ENCODE measurements at regions not wholly inside any gene's neighbourhood (a gene's known extent, or its start where the extent isn't known, plus 50 kb on each side); places are given as distances from the start of the nearest gene placed in this dataset.
"Not testable (repeated sequence)": the region's sequence is repeated elsewhere in the genome, so short reads cannot be mapped to it uniquely, and the experiment has no call there.

DNA sequence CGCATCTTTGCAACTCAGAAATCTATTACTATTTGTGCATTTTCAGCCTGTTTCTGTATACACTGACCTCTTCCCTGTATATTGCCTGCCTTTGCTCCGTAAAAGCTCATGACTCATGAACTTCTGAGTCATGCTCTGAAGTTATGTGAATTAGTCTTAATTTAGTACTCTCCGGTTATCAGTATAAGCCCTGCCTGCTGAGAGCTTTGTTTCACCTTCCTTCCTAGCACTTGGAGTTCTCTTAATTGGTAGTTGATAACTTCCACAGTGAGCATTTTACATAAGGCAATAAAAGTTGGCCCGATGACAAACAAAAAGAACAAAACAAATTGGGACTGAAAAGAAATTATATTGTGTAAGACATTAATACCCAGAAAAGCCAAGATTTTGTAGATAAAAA, 231.4 kb downstream of the GJA1 start:
- DNase-seq (ENCODE audit: extremely low read depth in 1 of 11, low read depth in 9 of 11, low spot score in 4 of 11) = no peak

DNA sequence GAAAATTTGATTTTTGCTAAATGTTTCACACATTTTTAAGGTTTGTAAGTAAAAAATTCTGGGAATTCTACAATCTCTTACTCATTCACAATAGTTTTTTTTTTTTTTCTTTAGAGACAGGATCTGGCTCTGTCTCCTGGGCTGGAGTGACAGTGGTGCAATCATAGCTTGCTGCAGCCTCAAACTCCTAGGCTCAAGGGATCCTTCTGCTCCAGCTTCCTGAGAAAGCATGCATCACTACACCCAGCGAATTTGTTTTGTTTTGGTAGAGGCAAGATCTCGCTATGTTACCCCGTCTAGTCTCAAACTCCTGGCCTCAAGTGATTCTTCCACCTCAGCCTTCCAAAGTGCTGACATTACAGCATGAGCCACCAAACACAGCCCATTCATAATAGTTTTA, 232.8 kb downstream of the GJA1 start:
- DNase-seq (ENCODE audit: extremely low read depth in 1 of 11, low read depth in 9 of 11, low spot score in 4 of 11) = no peak

GRCh38 chr6:121670511-121670910, 235.1 kb downstream of the GJA1 start:
- no peak for DNase-seq (ENCODE audit: extremely low read depth in 1 of 11, low read depth in 9 of 11, low spot score in 4 of 11)

GRCh38 chr6:121677571-121677970, 242.1 kb downstream of the GJA1 start:
- DNase-seq (ENCODE audit: extremely low read depth in 1 of 11, low read depth in 9 of 11, low spot score in 4 of 11) = no peak

- no peak for DNase-seq (ENCODE audit: extremely low read depth in 1 of 11, low read depth in 9 of 11, low spot score in 4 of 11)
These were observed 242.8 kb downstream of the GJA1 start for GRCh38 chr6:121678245-121678644.

GRCh38 chr6:121680058-121680457, 244.6 kb downstream of the GJA1 start:
- DNase-seq (ENCODE audit: extremely low read depth in 1 of 11, low read depth in 9 of 11, low spot score in 4 of 11) = no peak

DNA sequence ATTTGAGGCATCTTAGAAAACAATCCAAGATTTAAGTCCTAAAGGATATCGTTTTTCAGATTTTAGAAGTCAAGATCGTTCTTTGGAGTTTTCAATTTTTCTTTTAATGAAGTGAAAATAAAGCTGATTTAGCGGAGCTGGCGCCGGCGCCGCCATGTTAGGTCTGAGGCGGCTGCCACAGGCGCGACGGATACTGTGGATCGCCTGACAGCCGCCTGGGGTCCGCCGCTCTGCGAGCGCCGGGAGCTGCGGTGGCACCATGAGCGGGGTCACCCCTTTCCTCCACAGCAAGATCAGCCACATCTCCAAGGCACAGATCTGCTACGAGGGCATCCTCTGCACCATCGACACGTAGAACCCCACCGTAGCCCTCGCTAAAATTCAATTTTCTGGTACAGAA, 247.2 kb downstream of the GJA1 start:
- DNase-seq (ENCODE audit: extremely low read depth in 1 of 11, low read depth in 9 of 11, low spot score in 4 of 11) = no peak

GRCh38 chr6:121685806-121686205, 250.4 kb downstream of the GJA1 start:
- not testable (repeated sequence) for DNase-seq (ENCODE audit: extremely low read depth in 1 of 11, low read depth in 9 of 11, low spot score in 4 of 11)

DNA sequence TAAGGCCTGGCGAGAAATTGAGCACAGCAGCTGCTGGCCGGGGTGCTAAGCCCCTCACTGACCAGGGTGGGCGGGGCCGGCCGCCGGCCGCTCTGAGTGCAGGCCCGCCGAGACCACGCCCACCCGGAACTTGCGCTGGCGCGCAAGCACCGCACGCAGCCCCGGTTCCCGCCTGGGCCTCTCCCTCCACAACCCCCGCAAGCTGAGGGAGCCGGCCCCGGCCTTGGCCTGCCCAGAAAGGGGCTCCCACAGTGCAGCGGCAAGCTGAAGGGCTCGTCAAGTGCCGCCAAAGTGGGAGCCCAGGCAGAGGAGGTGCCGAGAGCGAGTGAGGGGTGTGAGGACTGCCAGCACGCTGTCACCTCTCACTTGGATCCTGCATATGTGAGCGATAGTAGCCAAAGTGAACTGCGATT, 251.2 kb downstream of the GJA1 start:
- DNase-seq (ENCODE audit: extremely low read depth in 1 of 11, low read depth in 9 of 11, low spot score in 4 of 11) = no peak

- DNase-seq (ENCODE audit: extremely low read depth in 1 of 11, low read depth in 9 of 11, low spot score in 4 of 11) = no peak
These were observed 253.5 kb downstream of the GJA1 start for GRCh38 chr6:121688974-121689373.

DNA sequence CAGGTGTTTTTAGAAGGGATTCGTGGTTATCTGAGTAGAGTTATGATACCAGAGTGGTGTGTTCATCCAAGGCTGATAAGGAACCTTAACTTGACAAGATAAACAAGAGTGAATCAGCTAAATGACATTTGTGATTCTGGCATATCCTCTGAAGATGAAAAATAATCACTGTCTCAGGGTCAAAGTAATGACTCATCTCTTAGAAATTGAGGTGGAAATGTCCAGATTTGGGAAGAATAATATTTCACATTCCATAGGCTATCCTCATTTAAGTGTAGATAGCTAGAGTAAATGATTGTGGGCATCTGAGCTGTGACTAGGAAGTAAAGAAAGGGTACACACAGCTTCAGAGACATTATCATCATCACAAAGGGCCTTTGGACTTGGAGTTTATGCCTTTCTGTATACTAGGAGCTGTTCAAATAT, 255.7 kb downstream of the GJA1 start:
- DNase-seq (ENCODE audit: extremely low read depth in 1 of 11, low read depth in 9 of 11, low spot score in 4 of 11) = no peak

DNA sequence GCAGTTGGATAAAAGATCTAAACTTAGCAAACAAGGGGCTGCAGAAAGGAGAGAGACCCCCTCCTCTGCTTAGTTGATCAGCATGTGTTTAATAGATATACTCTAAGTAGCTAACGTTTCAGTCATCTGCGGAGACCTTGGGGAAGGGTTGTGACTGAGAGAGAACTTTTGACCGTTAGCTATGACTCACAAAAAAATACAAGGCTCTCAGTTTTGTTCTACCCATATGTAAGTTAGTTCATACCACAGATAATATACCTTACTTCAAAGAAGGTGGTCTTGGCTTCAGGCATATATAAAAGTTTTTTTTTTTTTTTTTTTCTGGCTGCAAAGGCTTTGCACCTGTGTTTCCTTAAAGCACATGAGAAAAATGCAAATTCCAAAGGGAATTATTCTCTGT, 258.9 kb downstream of the GJA1 start:
- DNase-seq (ENCODE audit: extremely low read depth in 1 of 11, low read depth in 9 of 11, low spot score in 4 of 11) = no peak

DNA sequence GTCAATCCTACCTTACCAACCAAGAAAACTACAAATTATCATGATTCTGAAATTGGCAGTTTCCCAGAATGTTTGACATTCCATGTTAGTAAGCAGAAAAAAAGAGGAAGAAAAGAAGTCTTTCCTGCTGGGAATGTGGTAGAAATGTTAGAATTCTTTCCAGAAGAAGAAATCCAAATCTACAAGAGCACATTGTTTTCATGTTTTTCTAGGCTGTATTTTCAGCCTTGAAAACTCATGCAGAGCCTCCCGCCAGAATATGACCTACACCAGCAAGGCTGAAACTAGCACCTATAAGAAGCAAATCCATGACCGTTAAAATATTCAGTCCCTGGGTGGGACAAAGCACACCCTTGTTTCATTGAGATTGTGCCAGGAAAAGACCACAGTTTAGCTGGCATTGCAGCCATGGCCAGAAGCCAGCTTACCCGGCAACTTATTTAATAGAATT, 259.4 kb downstream of the GJA1 start:
- DNase-seq (ENCODE audit: extremely low read depth in 1 of 11, low read depth in 9 of 11, low spot score in 4 of 11) = no peak

DNA sequence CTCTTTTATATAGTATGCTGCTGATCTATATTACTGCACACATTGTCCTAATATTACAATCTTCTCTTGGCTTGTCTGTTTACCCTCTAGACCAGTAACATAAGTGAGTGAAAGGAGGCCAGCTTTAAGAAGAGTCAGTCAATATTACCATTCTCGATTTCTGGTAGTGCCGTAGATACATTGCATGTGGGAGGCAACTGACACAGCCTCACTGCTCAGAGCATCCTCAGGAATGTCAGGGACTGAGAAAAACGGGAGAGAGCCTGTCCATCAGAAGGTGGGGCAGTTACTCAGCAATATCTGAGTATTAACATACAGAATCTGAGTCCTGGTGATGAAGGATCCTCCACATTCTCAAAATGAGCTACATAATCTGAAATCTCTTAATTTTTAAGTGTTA, 259.9 kb downstream of the GJA1 start:
- no peak for DNase-seq (ENCODE audit: extremely low read depth in 1 of 11, low read depth in 9 of 11, low spot score in 4 of 11)

- DNase-seq (ENCODE audit: extremely low read depth in 1 of 11, low read depth in 9 of 11, low spot score in 4 of 11) = no peak
These were observed 262.5 kb downstream of the GJA1 start for GRCh38 chr6:121697921-121698320.

DNA sequence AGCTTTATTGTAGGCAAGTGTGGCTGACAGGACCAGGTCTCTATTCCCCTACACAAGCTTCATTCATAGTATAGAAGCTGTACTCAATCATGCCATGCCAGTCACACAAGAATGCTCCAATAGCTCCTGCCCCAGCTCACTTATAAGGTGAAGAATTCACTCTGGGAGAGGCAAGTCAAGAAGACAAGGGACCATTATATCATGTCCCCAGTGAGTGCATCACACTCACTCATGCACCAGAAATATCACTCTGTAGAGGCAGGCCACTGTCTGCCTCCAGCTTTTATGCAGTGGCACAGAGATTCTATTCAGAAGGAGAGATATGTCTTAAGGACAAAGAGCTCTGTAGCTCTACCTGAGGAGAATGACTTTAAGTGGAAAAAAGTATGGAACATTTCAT, 263.2 kb downstream of the GJA1 start:
- no peak for DNase-seq (ENCODE audit: extremely low read depth in 1 of 11, low read depth in 9 of 11, low spot score in 4 of 11)

DNA sequence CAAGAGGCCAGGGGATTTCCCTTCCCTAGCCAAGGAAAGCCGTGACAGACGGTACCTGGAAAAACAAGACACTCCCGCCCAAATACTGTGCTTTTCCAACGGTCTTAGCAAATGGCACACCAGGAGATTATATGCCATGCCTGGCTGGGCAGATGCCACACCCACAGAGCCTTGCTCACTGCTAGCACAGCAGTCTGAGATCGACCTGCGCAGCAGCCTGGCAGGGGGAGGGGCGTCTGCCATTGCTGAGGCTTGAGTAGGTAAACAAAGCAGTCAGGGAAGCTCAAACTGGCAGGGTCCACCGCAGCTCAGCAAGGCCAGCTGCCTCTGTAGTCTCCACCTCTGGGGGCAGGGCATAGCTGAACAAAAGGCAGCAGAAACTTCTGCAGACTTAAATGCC, 267.7 kb downstream of the GJA1 start:
- not testable (repeated sequence) for DNase-seq (ENCODE audit: extremely low read depth in 1 of 11, low read depth in 9 of 11, low spot score in 4 of 11)

DNA sequence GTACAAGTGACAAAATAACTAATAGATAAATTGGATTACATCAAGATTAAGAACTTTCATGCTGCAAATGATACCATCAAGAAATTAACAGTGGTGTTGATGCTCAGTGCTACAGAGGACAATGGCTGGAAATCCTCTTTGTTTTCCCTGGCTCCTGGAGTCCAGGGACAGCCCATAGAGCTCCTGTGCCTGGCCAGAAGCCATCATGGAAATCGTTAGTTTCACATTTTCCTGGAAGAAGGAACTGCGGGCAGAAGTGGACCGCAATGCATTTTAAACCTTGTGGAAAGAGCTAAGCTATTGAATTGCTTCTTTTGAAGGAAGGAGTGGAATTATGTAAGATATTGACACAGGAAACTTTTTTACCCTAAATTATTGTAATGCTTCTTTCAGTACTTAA, 276.0 kb downstream of the GJA1 start:
- peak in 1 of 11 donors; percentile 4 for DNase-seq (ENCODE audit: extremely low read depth in 1 of 11, low read depth in 9 of 11, low spot score in 4 of 11)

GRCh38 chr6:121717686-121718085, 282.2 kb downstream of the GJA1 start:
- no peak for DNase-seq (ENCODE audit: extremely low read depth in 1 of 11, low read depth in 9 of 11, low spot score in 4 of 11)

DNA sequence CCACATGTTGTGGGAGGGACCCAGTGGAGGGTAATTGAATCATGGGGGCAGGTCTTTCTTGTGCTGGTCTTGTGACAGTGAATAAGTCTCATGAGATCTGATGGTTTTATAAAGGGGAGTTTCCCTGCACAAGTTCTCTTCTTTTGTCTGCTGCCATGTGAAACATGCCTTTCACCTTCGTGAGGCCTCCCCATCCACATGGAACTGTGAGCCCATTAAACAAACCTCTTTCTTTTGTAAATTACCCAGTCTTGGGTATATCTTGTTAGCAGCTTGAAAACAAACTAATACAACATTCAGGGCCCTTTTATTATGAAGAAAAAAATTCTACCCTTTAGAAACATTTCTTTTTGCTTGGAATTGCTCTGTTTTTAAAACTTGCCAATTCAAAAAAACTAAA, 285.4 kb downstream of the GJA1 start:
- DNase-seq (ENCODE audit: extremely low read depth in 1 of 11, low read depth in 9 of 11, low spot score in 4 of 11) = not testable (repeated sequence)

GRCh38 chr6:121723623-121724022, 288.2 kb downstream of the GJA1 start:
- no peak for DNase-seq (ENCODE audit: extremely low read depth in 1 of 11, low read depth in 9 of 11, low spot score in 4 of 11)

GRCh38 chr6:121724576-121724975, 289.1 kb downstream of the GJA1 start:
- no peak for DNase-seq (ENCODE audit: extremely low read depth in 1 of 11, low read depth in 9 of 11, low spot score in 4 of 11)

Data from renal cortex interstitium (tissue), 11 donors.